WTC11 (cell line): ENCODE measurements at regions not wholly inside any gene's neighbourhood (a gene's known extent, or its start where the extent isn't known, plus 50 kb on each side); places are given as distances from the start of the nearest gene placed in this dataset.

ENCODE experiments used
- ATAC-seq: fragments of 200-7000 bp; cut with Tn5 transposase; 2 replicates; pipeline ENCODE4 v1.10.0; 2021; ENCODE audit warnings: mild to moderate bottlenecking, moderate library complexity
- CTCF ChIA-PET: fragments of 300-600 bp; sonication (Branson Sonifier 250); formaldehyde crosslinking; loops from one replicate; lab custom pipeline; 2021; ENCODE audit warnings: antibody characterized with exemption; lab: Charles Lee
- POLR2A ChIA-PET: fragments of 350-600 bp; sonication (Branson Sonifier 250); formaldehyde crosslinking; loops from one replicate; lab custom pipeline; 2021; ENCODE audit warnings: antibody characterized with exemption; lab: Charles Lee
- DNase-seq: peaks from one replicate; pipeline ENCODE4 v3.0.0; 2021; ENCODE audit warnings: low spot score
- H3K27ac Mint-ChIP-seq: 2 replicates; pipeline ENCODE4 v1.8.0; 2021; ENCODE audit warnings: mixed read lengths
- H3K27me3 Mint-ChIP-seq: 2 replicates; pipeline ENCODE4 v1.8.0; 2021; ENCODE audit warnings: low read depth, mild to moderate bottlenecking, moderate library complexity, mixed read lengths
- H3K36me3 Mint-ChIP-seq: 2 replicates; pipeline ENCODE4 v1.8.0; 2021; ENCODE audit warnings: mixed read lengths
- H3K4me1 Mint-ChIP-seq: 2 replicates; pipeline ENCODE4 v1.8.0; 2022; ENCODE audit warnings: mixed read lengths
- H3K4me3 Mint-ChIP-seq: 2 replicates; pipeline ENCODE4 v1.8.0; 2021; ENCODE audit warnings: mild to moderate bottlenecking, moderate library complexity, mixed read lengths
- H3K9me3 Mint-ChIP-seq: 2 replicates; pipeline ENCODE4 v1.8.0; 2021; ENCODE audit warnings: mixed read lengths
- ATF3 ChIP-seq: sonication (generic); formaldehyde crosslinking; conservative IDR thresholded peaks from 2 replicates; pipeline ENCODE4 v1.8.1; 2022; ENCODE audit warnings: mild to moderate bottlenecking, missing genetic modification reagents
- CTCF ChIP-seq: fragments of 200-600 bp; IDR thresholded peaks from 2 replicates; pipeline ENCODE4 v1.8.0; 2022; ENCODE audit warnings: antibody characterized with exemption
- E2F4 ChIP-seq: sonication (generic); formaldehyde crosslinking; IDR thresholded peaks from 2 replicates; pipeline ENCODE4 v1.8.1; 2022; ENCODE audit warnings: low read depth, mild to moderate bottlenecking, moderate library complexity, missing genetic modification reagents, borderline replicate concordance
- IRF1 ChIP-seq: sonication (generic); formaldehyde crosslinking; IDR thresholded peaks from 2 replicates; pipeline ENCODE4 v1.8.0; 2023; ENCODE audit warnings: missing genetic modification reagents
- IRF2 ChIP-seq: sonication (generic); formaldehyde crosslinking; IDR thresholded peaks from 2 replicates; pipeline ENCODE4 v1.8.0; 2022; ENCODE audit warnings: low read depth, missing genetic modification reagents, borderline replicate concordance
- NFE2L1 ChIP-seq: sonication (generic); formaldehyde crosslinking; IDR thresholded peaks from 2 replicates; pipeline ENCODE4 v1.8.1; 2023; ENCODE audit warnings: missing genetic modification reagents
- NR2C2 ChIP-seq: sonication (generic); formaldehyde crosslinking; IDR thresholded peaks from 2 replicates; pipeline ENCODE4 v1.8.0; 2022; ENCODE audit warnings: mild to moderate bottlenecking, missing genetic modification reagents
- RORB ChIP-seq: fragments of 250-450 bp; sonication (Bioruptor Pico); IDR thresholded peaks from 2 replicates; pipeline ENCODE4 v1.9.0; 2021; ENCODE audit warnings: mild to moderate bottlenecking
- SP1 ChIP-seq: sonication (generic); formaldehyde crosslinking; conservative IDR thresholded peaks from 2 replicates; pipeline ENCODE4 v1.8.1; 2022; ENCODE audit warnings: missing genetic modification reagents
- STAT6 ChIP-seq: sonication (generic); formaldehyde crosslinking; conservative IDR thresholded peaks from 2 replicates; pipeline ENCODE4 v1.8.1; 2023; ENCODE audit warnings: mild to moderate bottlenecking, low read depth, missing genetic modification reagents, moderate library complexity
- TCF7 ChIP-seq: sonication (generic); formaldehyde crosslinking; IDR thresholded peaks from 2 replicates; pipeline ENCODE4 v1.8.0; 2022; ENCODE audit warnings: mild to moderate bottlenecking, low read depth, missing genetic modification reagents, moderate library complexity
- TP53 ChIP-seq: sonication (generic); formaldehyde crosslinking; IDR thresholded peaks from 2 replicates; pipeline ENCODE4 v1.8.1; 2023; ENCODE audit warnings: mild to moderate bottlenecking, missing genetic modification reagents
- USF2 ChIP-seq: sonication (generic); formaldehyde crosslinking; IDR thresholded peaks from 2 replicates; pipeline ENCODE4 v1.8.1; 2023; ENCODE audit warnings: mild to moderate bottlenecking, missing genetic modification reagents, moderate library complexity
- ZNF121 ChIP-seq: sonication (generic); formaldehyde crosslinking; IDR thresholded peaks from 2 replicates; pipeline ENCODE4 v1.8.0; 2023; ENCODE audit warnings: missing genetic modification reagents
- ZNF138 ChIP-seq: sonication (generic); formaldehyde crosslinking; conservative IDR thresholded peaks from 2 replicates; pipeline ENCODE4 v1.8.1; 2022; ENCODE audit warnings: mild to moderate bottlenecking, moderate library complexity, missing genetic modification reagents
- ZNF317 ChIP-seq: sonication (generic); formaldehyde crosslinking; IDR thresholded peaks from 2 replicates; pipeline ENCODE4 v1.8.1; 2023; ENCODE audit warnings: low read depth, mild to moderate bottlenecking, moderate library complexity, missing genetic modification reagents, borderline replicate concordance
- ZNF416 ChIP-seq: fragments of 250-450 bp; sonication (Bioruptor Pico); IDR thresholded peaks from 2 replicates; pipeline ENCODE4 v1.9.0; 2021; ENCODE audit warnings: mild to moderate bottlenecking, inconsistent platforms
- ZNF423 ChIP-seq: fragments of 250-450 bp; sonication (Bioruptor Pico); IDR thresholded peaks from 2 replicates; pipeline ENCODE4 v2.1.2; 2022; ENCODE audit warnings: mild to moderate bottlenecking, moderate library complexity
- ZNF671 ChIP-seq: fragments of 250-450 bp; sonication (Bioruptor Pico); IDR thresholded peaks from 2 replicates; pipeline ENCODE4 v1.8.0; 2021; ENCODE audit warnings: mild to moderate bottlenecking
- ZSCAN18 ChIP-seq: fragments of 250-450 bp; sonication (Bioruptor Pico); IDR thresholded peaks from 2 replicates; pipeline ENCODE4 v2.1.2; 2022; ENCODE audit warnings: mild to moderate bottlenecking, moderate library complexity

GRCh38 chr16:64468515-64469090 lies 653.3 kb downstream of the CDH11 start:
- no peaks in the 10 kb centered on the region; the same call in 1 of the 2 replicates for H3K27me3 Mint-ChIP-seq
- no peak for ATAC-seq
- H3K9me3 Mint-ChIP-seq = peaks cover 22% of the 10 kb centered on the region
- CTCF ChIA-PET = no interaction called here
- TF ChIP-seq ATF3 (CRISPR knock-in tag) = no peak
- no peak for TF ChIP-seq ZNF317 (CRISPR knock-in tag)
- TF ChIP-seq ZNF671 (CRISPR knock-in tag) = no peak
- no peak for TF ChIP-seq ZNF423 (CRISPR knock-in tag)
- no peak for TF ChIP-seq NFE2L1 (CRISPR knock-in tag)
- no peak for TF ChIP-seq NR2C2 (CRISPR knock-in tag)
- no peak for TF ChIP-seq STAT6 (CRISPR knock-in tag)
- TF ChIP-seq CTCF = no peak
- no peak for TF ChIP-seq IRF1 (CRISPR knock-in tag)
- no peak for TF ChIP-seq ZSCAN18 (CRISPR knock-in tag)
- TF ChIP-seq E2F4 (CRISPR knock-in tag) = no peak
- TF ChIP-seq ZNF416 = no peak
- TF ChIP-seq RORB = no peak
- no peak for TF ChIP-seq IRF2 (CRISPR knock-in tag)
- no peak for TF ChIP-seq ZNF121 (CRISPR knock-in tag)
- TF ChIP-seq TCF7 (CRISPR knock-in tag) = no peak
- no peak for TF ChIP-seq TP53 (CRISPR knock-in tag)
- no peak for TF ChIP-seq SP1
- no peak for TF ChIP-seq ZNF138
- no peak for TF ChIP-seq USF2 (CRISPR knock-in tag)
- POLR2A ChIA-PET = no interaction called here
- no peaks in the 10 kb centered on the region for H3K4me1 Mint-ChIP-seq
- H3K4me3 Mint-ChIP-seq = no peak overlapping the region
- H3K36me3 Mint-ChIP-seq = peaks cover 8% of the 10 kb centered on the region
- DNase-seq = no peak
- H3K27ac Mint-ChIP-seq = no peak overlapping the region
